HEK293 (cell line): ENCODE measurements at regions not wholly inside any gene's neighbourhood (a gene's known extent, or its start where the extent isn't known, plus 50 kb on each side); places are given as distances from the start of the nearest gene placed in this dataset.

Experiments used
- OSR2 ChIP-seq: fragments of 450-650 bp; formaldehyde crosslinking; IDR thresholded peaks from 2 replicates; pipeline ENCODE4 v1.5.1; 2016; ENCODE audit warnings: missing biosample characterization, missing genetic modification characterization
- TRIM28 ChIP-seq: IDR thresholded peaks from 2 replicates; pipeline ENCODE4 v1.6.1; 2011; ENCODE audit warnings: low read length, control low read depth, borderline replicate concordance
- WT1 ChIP-seq: fragments of 450-650 bp; formaldehyde crosslinking; IDR thresholded peaks from 2 replicates; pipeline ENCODE4 v1.5.1; 2016; ENCODE audit warnings: missing biosample characterization, missing genetic modification characterization
- ZNF350 ChIP-seq: fragments of 450-650 bp; formaldehyde crosslinking; IDR thresholded peaks from 2 replicates; pipeline ENCODE4 v1.5.0; 2017; ENCODE audit warnings: missing biosample characterization, mild to moderate bottlenecking, missing genetic modification characterization
- ZNF514 ChIP-seq: fragments of 450-650 bp; formaldehyde crosslinking; IDR thresholded peaks from 2 replicates; pipeline ENCODE4 v1.5.1; 2016; ENCODE audit warnings: missing biosample characterization, missing genetic modification characterization
- ZNF621 ChIP-seq: fragments of 450-650 bp; formaldehyde crosslinking; IDR thresholded peaks from 2 replicates; pipeline ENCODE4 v1.5.1; 2017; ENCODE audit warnings: missing biosample characterization, missing genetic modification characterization
- TF ChIP-seq, protein P1 (sequence below): fragments of 450-650 bp; formaldehyde crosslinking; optimal IDR thresholded peaks from 2 replicates; pipeline ENCODE3; 2016; ENCODE audit warnings: missing biosample characterization, mild to moderate bottlenecking, missing genetic modification characterization
- TF ChIP-seq, protein P2 (sequence below): sonication (generic); formaldehyde crosslinking; IDR thresholded peaks from 2 replicates; pipeline ENCODE4 v1.8.1; 2022; ENCODE audit warnings: mild to moderate bottlenecking, moderate library complexity, missing genetic modification reagents
- TF ChIP-seq, protein P3 (sequence below): fragments of 450-650 bp; formaldehyde crosslinking; IDR thresholded peaks from 2 replicates; pipeline ENCODE4 v1.5.1; 2016; ENCODE audit warnings: missing biosample characterization, missing genetic modification characterization

DNA sequence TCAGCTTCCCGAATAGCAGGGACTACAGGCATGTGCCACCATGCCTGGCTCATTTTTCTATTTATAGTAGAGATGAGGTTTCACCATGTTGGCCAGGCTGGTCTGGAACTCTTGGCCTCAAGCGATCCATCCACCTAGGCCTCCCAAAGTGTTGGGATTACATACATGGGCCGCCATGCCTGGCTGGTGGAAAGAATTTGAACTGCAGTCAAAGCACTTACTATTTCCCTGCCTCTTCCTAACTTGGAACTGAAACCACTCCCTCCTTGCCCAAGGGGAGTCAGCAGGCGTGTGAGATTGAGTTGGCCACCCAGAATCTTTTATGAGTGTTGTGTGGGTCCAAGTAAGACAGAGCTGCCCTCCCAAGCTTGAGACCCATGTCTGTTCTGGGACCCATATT lies 86.1 kb upstream of the PTPN3 start:
- TF ChIP-seq WT1 (tag by site-specific recombination): no peak
- TF ChIP-seq ZNF350 (tag by site-specific recombination): no peak
- no peak for TF ChIP-seq OSR2 (tag by site-specific recombination)
- TF ChIP-seq ZNF621 (tag by site-specific recombination): no peak
- TF ChIP-seq, protein P1, sequence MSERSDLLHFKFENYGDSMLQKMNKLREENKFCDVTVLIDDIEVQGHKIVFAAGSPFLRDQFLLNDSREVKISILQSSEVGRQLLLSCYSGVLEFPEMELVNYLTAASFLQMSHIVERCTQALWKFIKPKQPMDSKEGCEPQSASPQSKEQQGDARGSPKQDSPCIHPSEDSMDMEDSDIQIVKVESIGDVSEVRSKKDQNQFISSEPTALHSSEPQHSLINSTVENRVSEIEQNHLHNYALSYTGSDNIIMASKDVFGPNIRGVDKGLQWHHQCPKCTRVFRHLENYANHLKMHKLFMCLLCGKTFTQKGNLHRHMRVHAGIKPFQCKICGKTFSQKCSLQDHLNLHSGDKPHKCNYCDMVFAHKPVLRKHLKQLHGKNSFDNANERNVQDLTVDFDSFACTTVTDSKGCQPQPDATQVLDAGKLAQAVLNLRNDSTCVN (tag by site-specific recombination): no peak
- TF ChIP-seq, protein P2, sequence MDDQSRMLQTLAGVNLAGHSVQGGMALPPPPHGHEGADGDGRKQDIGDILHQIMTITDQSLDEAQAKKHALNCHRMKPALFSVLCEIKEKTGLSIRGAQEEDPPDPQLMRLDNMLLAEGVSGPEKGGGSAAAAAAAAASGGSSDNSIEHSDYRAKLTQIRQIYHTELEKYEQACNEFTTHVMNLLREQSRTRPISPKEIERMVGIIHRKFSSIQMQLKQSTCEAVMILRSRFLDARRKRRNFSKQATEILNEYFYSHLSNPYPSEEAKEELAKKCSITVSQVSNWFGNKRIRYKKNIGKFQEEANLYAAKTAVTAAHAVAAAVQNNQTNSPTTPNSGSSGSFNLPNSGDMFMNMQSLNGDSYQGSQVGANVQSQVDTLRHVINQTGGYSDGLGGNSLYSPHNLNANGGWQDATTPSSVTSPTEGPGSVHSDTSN (CRISPR knock-in tag): no peak
- TF ChIP-seq, protein P3, sequence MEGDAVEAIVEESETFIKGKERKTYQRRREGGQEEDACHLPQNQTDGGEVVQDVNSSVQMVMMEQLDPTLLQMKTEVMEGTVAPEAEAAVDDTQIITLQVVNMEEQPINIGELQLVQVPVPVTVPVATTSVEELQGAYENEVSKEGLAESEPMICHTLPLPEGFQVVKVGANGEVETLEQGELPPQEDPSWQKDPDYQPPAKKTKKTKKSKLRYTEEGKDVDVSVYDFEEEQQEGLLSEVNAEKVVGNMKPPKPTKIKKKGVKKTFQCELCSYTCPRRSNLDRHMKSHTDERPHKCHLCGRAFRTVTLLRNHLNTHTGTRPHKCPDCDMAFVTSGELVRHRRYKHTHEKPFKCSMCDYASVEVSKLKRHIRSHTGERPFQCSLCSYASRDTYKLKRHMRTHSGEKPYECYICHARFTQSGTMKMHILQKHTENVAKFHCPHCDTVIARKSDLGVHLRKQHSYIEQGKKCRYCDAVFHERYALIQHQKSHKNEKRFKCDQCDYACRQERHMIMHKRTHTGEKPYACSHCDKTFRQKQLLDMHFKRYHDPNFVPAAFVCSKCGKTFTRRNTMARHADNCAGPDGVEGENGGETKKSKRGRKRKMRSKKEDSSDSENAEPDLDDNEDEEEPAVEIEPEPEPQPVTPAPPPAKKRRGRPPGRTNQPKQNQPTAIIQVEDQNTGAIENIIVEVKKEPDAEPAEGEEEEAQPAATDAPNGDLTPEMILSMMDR (tag by site-specific recombination): no peak
- no peak for TF ChIP-seq ZNF514 (tag by site-specific recombination)
- no peak for TF ChIP-seq TRIM28
